H9 (cell line): ENCODE measurements at regions not wholly inside any gene's neighbourhood (a gene's known extent, or its start where the extent isn't known, plus 50 kb on each side); places are given as distances from the start of the nearest gene placed in this dataset.

Source experiments
- DNase-seq: peaks from one replicate; pipeline ENCODE4 v3.0.0-alpha.2; 2017
- H2AFZ ChIP-seq: one replicate; pipeline ENCODE4 v1.6.1; 2013; ENCODE audit warnings: mild to moderate bottlenecking, low read length, control low read depth, moderate library complexity
- H2AK5ac ChIP-seq: 2 replicates; pipeline ENCODE4 v1.6.1; 2013; ENCODE audit warnings: low read length, control low read depth, mixed read lengths; ENCODE audit not compliant: insufficient read length
- H2BK120ac ChIP-seq: one replicate; pipeline ENCODE4 v1.6.1; 2013; ENCODE audit warnings: low read depth, mild to moderate bottlenecking, low read length, control low read depth, inconsistent platforms; ENCODE audit not compliant: poor library complexity, severe bottlenecking
- H2BK12ac ChIP-seq: 2 replicates; pipeline ENCODE4 v1.6.1; 2013; ENCODE audit warnings: low read length, control low read depth, mixed read lengths, low read depth; ENCODE audit not compliant: insufficient read length
- H2BK15ac ChIP-seq: 2 replicates; pipeline ENCODE4 v1.6.1; 2013; ENCODE audit warnings: low read depth, low read length, control low read depth
- H2BK20ac ChIP-seq: one replicate; pipeline ENCODE4 v1.6.1; 2013; ENCODE audit warnings: low read depth, mild to moderate bottlenecking, low read length, control low read depth, inconsistent platforms; ENCODE audit not compliant: poor library complexity, severe bottlenecking
- H2BK5ac ChIP-seq: 2 replicates; pipeline ENCODE4 v1.6.1; 2013; ENCODE audit warnings: low read length, control low read depth, mixed read lengths; ENCODE audit not compliant: insufficient read length
- H3K14ac ChIP-seq: 2 replicates; pipeline ENCODE4 v1.6.1; 2013; ENCODE audit warnings: low read length, control low read depth; ENCODE audit not compliant: insufficient read depth
- H3K18ac ChIP-seq: 2 replicates; pipeline ENCODE4 v1.6.1; 2013; ENCODE audit warnings: low read depth, mild to moderate bottlenecking, mixed read lengths, low read length, control low read depth; ENCODE audit not compliant: insufficient read length
- H3K23ac ChIP-seq: 2 replicates; pipeline ENCODE4 v1.6.1; 2013; ENCODE audit warnings: low read length, control low read depth, mixed read lengths, low read depth; ENCODE audit not compliant: insufficient read length
- H3K23me2 ChIP-seq: 2 replicates; pipeline ENCODE4 v1.6.1; 2013; ENCODE audit warnings: low read depth, mild to moderate bottlenecking, mixed read lengths, low read length, control low read depth; ENCODE audit not compliant: insufficient read length, poor library complexity, severe bottlenecking
- H3K27ac ChIP-seq: 2 replicates; pipeline ENCODE4 v1.5.1; 2013; ENCODE audit warnings: low read length, control low read depth, mixed read lengths, low read depth; ENCODE audit not compliant: insufficient read length
- H3K27me3 ChIP-seq: 2 replicates; pipeline ENCODE4 v1.6.1; 2013; ENCODE audit warnings: low read length, control low read depth, inconsistent platforms; ENCODE audit not compliant: insufficient read depth
- H3K4ac ChIP-seq: 2 replicates; pipeline ENCODE4 v1.6.1; 2013; ENCODE audit warnings: low read depth, mild to moderate bottlenecking, control low read depth, inconsistent platforms, low read length, moderate library complexity
- H3K4me1 ChIP-seq: 2 replicates; pipeline ENCODE4 v1.6.1; 2013; ENCODE audit warnings: low read length, control low read depth, inconsistent platforms; ENCODE audit not compliant: insufficient read depth
- H3K4me2 ChIP-seq: 2 replicates; pipeline ENCODE4 v1.6.1; 2013; ENCODE audit warnings: low read length, control low read depth, mixed read lengths; ENCODE audit not compliant: insufficient read length, insufficient read depth
- H3K56ac ChIP-seq: 2 replicates; pipeline ENCODE4 v1.6.1; 2013; ENCODE audit warnings: low read depth, mild to moderate bottlenecking, mixed read lengths, low read length, control low read depth; ENCODE audit not compliant: insufficient read length
- H3K79me1 ChIP-seq: 2 replicates; pipeline ENCODE4 v1.6.1; 2013; ENCODE audit warnings: low read depth, mild to moderate bottlenecking, moderate library complexity, low read length, control low read depth, inconsistent platforms; ENCODE audit not compliant: insufficient read depth, poor library complexity, severe bottlenecking
- H3K79me2 ChIP-seq: 2 replicates; pipeline ENCODE4 v1.6.1; 2013; ENCODE audit warnings: low read length, control low read depth, inconsistent platforms; ENCODE audit not compliant: insufficient read depth
- H3K9ac ChIP-seq: 2 replicates; pipeline ENCODE4 v1.6.1; 2013; ENCODE audit warnings: low read length, control low read depth, mixed read lengths; ENCODE audit not compliant: insufficient read length; ENCODE audit errors: extremely low read depth
- H3K9me3 ChIP-seq: one replicate; pipeline ENCODE4 v1.6.1; 2013; ENCODE audit warnings: low read depth, low read length, inconsistent platforms; ENCODE audit not compliant: control insufficient read depth
- H3T11ph ChIP-seq: one replicate; pipeline ENCODE4 v1.6.1; 2013; ENCODE audit warnings: mild to moderate bottlenecking, low read length, control low read depth, inconsistent platforms
- H4K20me1 ChIP-seq: one replicate; pipeline ENCODE4 v1.6.1; 2013; ENCODE audit not compliant: control insufficient read depth, insufficient read length, insufficient read depth
- H4K5ac ChIP-seq: 2 replicates; pipeline ENCODE4 v1.6.1; 2013; ENCODE audit warnings: low read depth, mild to moderate bottlenecking, mixed read lengths, low read length, control low read depth; ENCODE audit not compliant: insufficient read length
- H4K8ac ChIP-seq: replicated peaks from 2 replicates; pipeline ENCODE4 v1.6.1; 2013; ENCODE audit warnings: low read length, control low read depth, mixed read lengths, low read depth; ENCODE audit not compliant: insufficient read length
- H4K91ac ChIP-seq: 2 replicates; pipeline ENCODE4 v1.6.1; 2013; ENCODE audit warnings: low read depth, mild to moderate bottlenecking, moderate library complexity, mixed read lengths, low read length, control low read depth; ENCODE audit not compliant: insufficient read length
- H3K27ac Mint-ChIP-seq, 3 experiments: 2 replicates in 2 of 3; 3 replicates in 1 of 3; pipeline ENCODE4 v1.8.0; 2020 to 2021; ENCODE audit warnings: mixed read lengths in 3 of 3, mild to moderate bottlenecking in 1 of 3, moderate library complexity in 1 of 3
- H3K27me3 Mint-ChIP-seq: 2 replicates; pipeline ENCODE4 v1.8.0; 2021; ENCODE audit warnings: low read depth, mild to moderate bottlenecking, moderate library complexity, mixed read lengths
- H3K36me3 Mint-ChIP-seq, 3 experiments: 2 replicates in 2 of 3; 3 replicates in 1 of 3; pipeline ENCODE4 v1.8.0; 2020 to 2021; ENCODE audit warnings: low read depth in 3 of 3, mixed read lengths in 3 of 3; ENCODE audit not compliant: insufficient read depth in 1 of 3
- H3K4me1 Mint-ChIP-seq, 2 experiments: 2 replicates each; pipeline ENCODE4 v1.8.0; 2020; ENCODE audit warnings: mixed read lengths in 2 of 2
- H3K4me3 Mint-ChIP-seq, 2 experiments: 2 replicates in 1 of 2; 3 replicates in 1 of 2; pipeline ENCODE4 v1.8.0; 2020 to 2021; ENCODE audit warnings: mild to moderate bottlenecking in 2 of 2, mixed read lengths in 2 of 2, moderate library complexity in 1 of 2
- H3K9me3 Mint-ChIP-seq, 2 experiments: 2 replicates in 1 of 2; 3 replicates in 1 of 2; pipeline ENCODE4 v1.8.0; 2020; ENCODE audit warnings: mild to moderate bottlenecking in 2 of 2, mixed read lengths in 2 of 2, moderate library complexity in 1 of 2
- CTCF ChIP-seq: fragments of 200-600 bp; sonication (generic); conservative IDR thresholded peaks from 3 replicates; pipeline ENCODE4 v1.8.0; 2021; ENCODE audit warnings: antibody characterized with exemption, mild to moderate bottlenecking
- WGBS: extraction: QIAGEN DNeasy Blood & Tissue Kit; methylation state at CpG from one replicate; pipeline ENCODE4 v1.1.7; 2013; ENCODE audit warnings: missing lambda C conversion rate, low lambda C conversion rate, mixed read lengths; ENCODE audit not compliant: insufficient read length; ENCODE audit errors: extremely low coverage; 5-methylcytosine and 5-hydroxymethylcytosine counted together

DNA sequence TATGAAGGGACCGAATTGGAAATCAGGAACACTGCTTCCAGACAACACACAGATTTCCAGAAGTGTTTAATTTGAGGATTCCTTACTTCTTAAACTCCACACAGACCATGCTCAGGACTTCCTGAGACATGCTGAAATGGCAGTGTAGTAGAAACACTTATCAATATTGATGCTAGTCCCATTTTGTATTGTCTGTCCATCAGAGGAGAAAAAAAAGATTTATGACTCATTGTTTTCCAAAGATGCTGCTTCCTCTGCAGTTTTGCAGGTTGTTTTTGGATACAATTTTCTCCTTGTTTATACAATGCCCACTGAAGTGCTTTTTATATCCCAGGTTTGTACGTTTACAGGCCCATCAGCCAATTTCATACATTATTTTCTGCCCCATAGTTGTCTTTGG is 68.3 kb upstream of the TANC2 start:
- no peak overlapping the region for H2BK15ac ChIP-seq
- H4K20me1 ChIP-seq: no peaks in the 10 kb centered on the region
- H3K14ac ChIP-seq: no peak overlapping the region
- H3K27me3 Mint-ChIP-seq: no peaks in the 10 kb centered on the region
- peaks cover 13 to 17% of the 10 kb centered on the region in 2 experiments for H3K4me1 Mint-ChIP-seq
- no peaks in the 10 kb centered on the region for H3K23me2 ChIP-seq
- H4K91ac ChIP-seq: no peak overlapping the region
- H3K9me3 Mint-ChIP-seq: no peaks in the 10 kb centered on the region; a peak in 1 of 5 replicates
- WGBS: no CpG with 5 or more reads among the region's 2 CpGs
- no peak for TF ChIP-seq CTCF
- peaks cover 4% of the 10 kb centered on the region; the same call in 1 of the 2 replicates for H3K4me1 ChIP-seq
- no peak overlapping the region for H4K8ac ChIP-seq
- no peak overlapping the region for H3K56ac ChIP-seq
- no peaks in the 10 kb centered on the region; a peak in 1 of 7 replicates for H3K36me3 Mint-ChIP-seq
- H2BK12ac ChIP-seq: no peak overlapping the region
- no peaks in the 10 kb centered on the region for H3K79me2 ChIP-seq
- no peak overlapping the region for H2BK20ac ChIP-seq
- H3K4ac ChIP-seq: no peak overlapping the region
- H3K27me3 ChIP-seq: no peaks in the 10 kb centered on the region
- H3K27ac Mint-ChIP-seq: no peak overlapping the region
- H3K9ac ChIP-seq: no peak overlapping the region
- H3K27ac ChIP-seq: no peak overlapping the region
- no peak overlapping the region for H3K4me2 ChIP-seq
- no peak overlapping the region for H2AK5ac ChIP-seq
- no peak overlapping the region for H3K23ac ChIP-seq
- no peaks in the 10 kb centered on the region for H3K9me3 ChIP-seq
- no peak overlapping the region for H4K5ac ChIP-seq
- H3K4me3 Mint-ChIP-seq: no peak overlapping the region
- no peak overlapping the region for H2AFZ ChIP-seq
- no peaks in the 10 kb centered on the region for H3K79me1 ChIP-seq
- DNase-seq: no peak
- H2BK120ac ChIP-seq: no peak overlapping the region
- no peak overlapping the region for H3K18ac ChIP-seq
- no peak overlapping the region for H2BK5ac ChIP-seq
- no peak overlapping the region for H3T11ph ChIP-seq
